ENCODE measurements at regions not wholly inside any gene's neighbourhood (a gene's known extent, or its start where the extent isn't known, plus 50 kb on each side); places are given as distances from the start of the nearest gene placed in this dataset.

DNA sequence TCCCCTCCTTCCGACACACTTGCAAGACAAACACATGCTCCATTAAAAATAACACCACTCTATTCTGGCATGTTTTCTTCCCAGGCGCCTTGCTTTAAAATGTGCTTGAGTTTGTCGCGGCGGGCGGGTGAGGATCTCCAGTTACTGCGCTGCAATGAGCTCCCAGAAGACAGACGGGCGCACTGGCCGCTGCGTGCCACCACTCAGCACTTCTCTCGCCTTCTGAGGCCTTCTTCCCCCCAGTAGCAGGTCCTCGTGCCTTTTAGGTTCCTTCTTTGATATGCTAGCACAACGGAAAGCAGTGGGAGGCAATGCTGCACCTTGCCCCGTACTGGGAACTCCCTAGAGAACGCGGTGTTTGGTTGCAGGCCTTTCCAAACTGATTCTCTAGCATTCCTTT lies 279.5 kb upstream of the NR5A2 start (continued):
- TF ChIP-seq, protein P1, sequence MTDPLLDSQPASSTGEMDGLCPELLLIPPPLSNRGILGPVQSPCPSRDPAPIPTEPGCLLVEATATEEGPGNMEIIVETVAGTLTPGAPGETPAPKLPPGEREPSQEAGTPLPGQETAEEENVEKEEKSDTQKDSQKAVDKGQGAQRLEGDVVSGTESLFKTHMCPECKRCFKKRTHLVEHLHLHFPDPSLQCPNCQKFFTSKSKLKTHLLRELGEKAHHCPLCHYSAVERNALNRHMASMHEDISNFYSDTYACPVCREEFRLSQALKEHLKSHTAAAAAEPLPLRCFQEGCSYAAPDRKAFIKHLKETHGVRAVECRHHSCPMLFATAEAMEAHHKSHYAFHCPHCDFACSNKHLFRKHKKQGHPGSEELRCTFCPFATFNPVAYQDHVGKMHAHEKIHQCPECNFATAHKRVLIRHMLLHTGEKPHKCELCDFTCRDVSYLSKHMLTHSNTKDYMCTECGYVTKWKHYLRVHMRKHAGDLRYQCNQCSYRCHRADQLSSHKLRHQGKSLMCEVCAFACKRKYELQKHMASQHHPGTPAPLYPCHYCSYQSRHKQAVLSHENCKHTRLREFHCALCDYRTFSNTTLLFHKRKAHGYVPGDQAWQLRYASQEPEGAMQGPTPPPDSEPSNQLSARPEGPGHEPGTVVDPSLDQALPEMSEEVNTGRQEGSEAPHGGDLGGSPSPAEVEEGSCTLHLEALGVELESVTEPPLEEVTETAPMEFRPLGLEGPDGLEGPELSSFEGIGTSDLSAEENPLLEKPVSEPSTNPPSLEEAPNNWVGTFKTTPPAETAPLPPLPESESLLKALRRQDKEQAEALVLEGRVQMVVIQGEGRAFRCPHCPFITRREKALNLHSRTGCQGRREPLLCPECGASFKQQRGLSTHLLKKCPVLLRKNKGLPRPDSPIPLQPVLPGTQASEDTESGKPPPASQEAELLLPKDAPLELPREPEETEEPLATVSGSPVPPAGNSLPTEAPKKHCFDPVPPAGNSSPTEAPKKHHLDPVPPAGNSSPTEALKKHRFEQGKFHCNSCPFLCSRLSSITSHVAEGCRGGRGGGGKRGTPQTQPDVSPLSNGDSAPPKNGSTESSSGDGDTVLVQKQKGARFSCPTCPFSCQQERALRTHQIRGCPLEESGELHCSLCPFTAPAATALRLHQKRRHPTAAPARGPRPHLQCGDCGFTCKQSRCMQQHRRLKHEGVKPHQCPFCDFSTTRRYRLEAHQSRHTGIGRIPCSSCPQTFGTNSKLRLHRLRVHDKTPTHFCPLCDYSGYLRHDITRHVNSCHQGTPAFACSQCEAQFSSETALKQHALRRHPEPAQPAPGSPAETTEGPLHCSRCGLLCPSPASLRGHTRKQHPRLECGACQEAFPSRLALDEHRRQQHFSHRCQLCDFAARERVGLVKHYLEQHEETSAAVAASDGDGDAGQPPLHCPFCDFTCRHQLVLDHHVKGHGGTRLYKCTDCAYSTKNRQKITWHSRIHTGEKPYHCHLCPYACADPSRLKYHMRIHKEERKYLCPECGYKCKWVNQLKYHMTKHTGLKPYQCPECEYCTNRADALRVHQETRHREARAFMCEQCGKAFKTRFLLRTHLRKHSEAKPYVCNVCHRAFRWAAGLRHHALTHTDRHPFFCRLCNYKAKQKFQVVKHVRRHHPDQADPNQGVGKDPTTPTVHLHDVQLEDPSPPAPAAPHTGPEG (CRISPR knock-in tag; IDR thresholded peaks at IDR 0.05), result no peak
- TF ChIP-seq NFATC3 (CRISPR knock-in tag; IDR thresholded peaks at IDR 0.05) (no peak), ZSCAN25 (CRISPR knock-in tag; IDR thresholded peaks at IDR 0.05) (no peak), ZKSCAN1 (IDR thresholded peaks at IDR 0.05; ENCODE audit: low read length) (no peak), ZIK1 (CRISPR knock-in tag; IDR thresholded peaks at IDR 0.05; ENCODE audit: borderline replicate concordance, low read depth) (no peak), HNF4G (IDR thresholded peaks at IDR 0.05; ENCODE audit: borderline replicate concordance, low read depth, low read length) (no peak), HNF4G (CRISPR knock-in tag; IDR thresholded peaks at IDR 0.05; ENCODE audit: borderline replicate concordance, low read depth) (no peak), NBN (conservative IDR thresholded peaks at IDR 0.05) (no peak)
- TF ChIP-seq, protein P2, sequence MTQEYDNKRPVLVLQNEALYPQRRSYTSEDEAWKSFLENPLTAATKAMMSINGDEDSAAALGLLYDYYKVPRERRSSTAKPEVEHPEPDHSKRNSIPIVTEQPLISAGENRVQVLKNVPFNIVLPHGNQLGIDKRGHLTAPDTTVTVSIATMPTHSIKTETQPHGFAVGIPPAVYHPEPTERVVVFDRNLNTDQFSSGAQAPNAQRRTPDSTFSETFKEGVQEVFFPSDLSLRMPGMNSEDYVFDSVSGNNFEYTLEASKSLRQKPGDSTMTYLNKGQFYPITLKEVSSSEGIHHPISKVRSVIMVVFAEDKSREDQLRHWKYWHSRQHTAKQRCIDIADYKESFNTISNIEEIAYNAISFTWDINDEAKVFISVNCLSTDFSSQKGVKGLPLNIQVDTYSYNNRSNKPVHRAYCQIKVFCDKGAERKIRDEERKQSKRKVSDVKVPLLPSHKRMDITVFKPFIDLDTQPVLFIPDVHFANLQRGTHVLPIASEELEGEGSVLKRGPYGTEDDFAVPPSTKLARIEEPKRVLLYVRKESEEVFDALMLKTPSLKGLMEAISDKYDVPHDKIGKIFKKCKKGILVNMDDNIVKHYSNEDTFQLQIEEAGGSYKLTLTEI (CRISPR knock-in tag; conservative IDR thresholded peaks at IDR 0.05), result no peak
